Kidney tubule cell (primary cell): ENCODE measurements at regions not wholly inside any gene's neighbourhood (a gene's known extent, or its start where the extent isn't known, plus 50 kb on each side); places are given as distances from the start of the nearest gene placed in this dataset.
"Not testable (repeated sequence)": the region's sequence is repeated elsewhere in the genome, so short reads cannot be mapped to it uniquely, and the experiment has no call there.

Experiments
- DNase-seq: peaks from one replicate; pipeline ENCODE4 v3.0.0-alpha.2; 2018; ENCODE audit warnings: low spot score

DNA sequence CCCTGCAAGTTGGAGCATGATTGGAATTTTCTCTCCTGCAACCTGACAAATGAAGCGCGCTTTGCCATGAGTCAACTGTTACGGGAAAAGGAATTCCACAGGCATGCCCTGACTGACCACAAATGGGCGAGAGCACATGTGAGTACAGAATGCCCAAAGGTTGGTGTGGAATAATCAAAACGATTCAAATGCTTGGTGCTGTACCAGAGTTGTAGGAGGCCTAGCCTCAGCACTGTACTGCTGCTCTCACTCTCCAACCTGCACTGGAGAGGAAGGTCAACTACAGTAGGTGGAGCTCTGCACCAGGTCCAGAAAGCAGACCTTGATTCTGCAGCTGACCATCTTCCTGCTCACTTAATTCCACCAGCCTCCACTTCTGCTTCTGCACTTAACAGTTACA lies 406.9 kb upstream of the ACTBL2 start:
- peak; percentile 99 for DNase-seq

DNA sequence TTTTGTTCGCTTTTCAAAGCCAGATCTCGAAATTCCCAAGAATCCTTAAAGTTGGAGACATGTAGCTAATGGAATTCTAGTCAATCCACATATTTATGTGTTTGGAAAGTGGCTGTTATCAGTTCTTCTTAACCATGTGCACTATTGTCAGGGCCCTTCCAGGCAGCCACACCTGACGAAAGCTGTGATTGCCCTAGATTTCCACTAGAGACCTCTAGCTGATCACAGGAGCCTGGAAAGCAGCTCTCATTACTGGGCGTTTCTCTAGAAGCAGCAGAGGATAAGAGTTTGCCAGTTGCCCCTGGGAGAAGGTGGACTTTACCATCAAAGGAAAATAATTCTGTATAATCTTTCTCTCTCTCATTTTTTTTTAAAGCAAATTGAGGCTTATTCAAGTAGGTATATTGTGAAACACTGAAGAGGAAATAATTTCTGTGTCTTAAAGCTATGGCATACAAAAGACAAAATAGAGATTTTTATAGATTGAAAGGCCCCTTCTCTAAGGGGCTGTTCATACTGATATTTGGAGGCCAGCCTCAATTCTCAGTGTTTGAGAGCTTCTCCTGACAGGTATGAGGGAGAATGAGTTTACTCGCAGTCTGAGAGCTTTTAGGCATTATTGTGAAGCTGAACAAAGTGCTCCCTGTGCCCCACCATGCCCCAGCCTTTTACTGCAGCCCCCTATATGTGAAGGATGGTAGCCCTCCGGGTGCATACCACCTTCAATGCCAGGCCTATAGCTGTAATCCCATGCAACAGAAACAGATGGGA lies 405.4 kb upstream of the ACTBL2 start:
- DNase-seq: peak; percentile 78

DNA sequence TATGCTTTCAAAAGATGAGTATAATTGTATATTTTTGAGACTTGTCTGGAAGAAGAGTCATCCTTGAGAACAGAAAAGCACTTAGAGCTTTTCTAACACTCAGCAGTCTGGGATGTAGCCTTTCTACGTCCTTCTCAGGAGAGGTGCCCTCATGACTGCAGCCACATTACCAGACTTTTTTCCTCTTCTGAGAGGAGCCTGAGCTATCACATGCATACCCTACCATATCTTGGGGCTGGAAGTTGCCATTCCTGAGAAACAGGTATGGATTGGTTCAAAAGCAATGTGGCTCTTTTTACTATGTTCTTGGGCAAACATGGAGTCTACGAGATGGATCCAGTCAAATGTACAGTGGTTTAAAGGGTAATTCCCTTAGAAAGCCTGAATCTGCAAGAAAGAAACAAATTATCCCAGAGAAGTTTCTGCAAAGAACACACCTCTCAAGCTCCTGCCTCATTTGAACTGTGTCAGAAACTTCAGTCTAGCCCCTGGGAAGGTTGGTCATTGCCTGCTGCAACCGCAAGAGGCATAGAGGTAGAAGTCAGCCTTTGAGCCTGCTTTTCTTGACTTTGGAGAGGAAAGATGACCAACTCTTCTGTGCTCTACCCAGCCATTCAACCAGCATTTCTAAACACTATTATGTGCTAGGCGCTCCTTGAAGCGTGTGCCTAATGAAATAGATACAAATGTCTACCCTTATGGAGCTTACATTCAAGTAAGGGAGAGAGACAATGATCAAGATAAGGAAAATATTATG lies 401.9 kb upstream of the ACTBL2 start:
- DNase-seq: no peak

DNA sequence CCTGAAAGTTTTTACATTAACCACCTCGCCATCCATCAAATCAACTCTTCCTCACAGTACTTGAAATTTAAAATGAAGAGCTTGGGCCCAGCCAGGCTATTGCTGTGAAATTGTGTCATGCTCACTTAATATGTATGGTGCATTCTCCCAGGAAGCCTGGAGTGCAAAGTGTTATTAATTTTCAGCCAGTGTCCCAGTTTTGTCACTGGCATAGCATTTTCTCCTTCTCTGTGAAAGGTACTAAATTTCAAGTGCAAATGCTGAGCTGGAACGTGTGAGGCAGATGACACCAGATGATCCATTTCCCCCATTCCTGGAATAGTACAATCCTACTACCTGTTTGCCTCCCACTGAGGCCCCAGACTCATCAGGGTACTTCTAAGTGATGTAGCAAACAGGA lies 397.6 kb upstream of the ACTBL2 start:
- DNase-seq: no peak

DNA sequence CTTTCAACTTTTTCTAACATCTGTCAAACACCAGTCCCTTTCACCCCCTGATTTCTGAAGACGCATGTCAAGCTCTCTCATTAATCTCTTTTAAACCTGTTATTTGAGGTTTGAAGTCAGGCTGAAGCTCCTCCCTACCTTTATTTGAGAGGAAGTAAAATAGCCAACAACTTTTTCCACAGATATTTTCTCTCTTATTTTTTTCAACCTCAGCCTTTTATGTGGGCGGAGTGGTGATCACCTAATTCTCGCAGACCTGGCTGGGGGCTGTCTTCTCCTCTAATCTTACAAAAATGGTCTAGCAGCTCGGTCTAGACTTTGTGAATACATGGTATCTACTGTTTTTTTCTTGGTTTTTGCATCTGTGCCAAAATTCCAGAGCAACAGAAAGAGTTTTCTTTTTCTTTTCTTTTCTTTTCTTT lies 395.7 kb upstream of the ACTBL2 start:
- DNase-seq: no peak

DNA sequence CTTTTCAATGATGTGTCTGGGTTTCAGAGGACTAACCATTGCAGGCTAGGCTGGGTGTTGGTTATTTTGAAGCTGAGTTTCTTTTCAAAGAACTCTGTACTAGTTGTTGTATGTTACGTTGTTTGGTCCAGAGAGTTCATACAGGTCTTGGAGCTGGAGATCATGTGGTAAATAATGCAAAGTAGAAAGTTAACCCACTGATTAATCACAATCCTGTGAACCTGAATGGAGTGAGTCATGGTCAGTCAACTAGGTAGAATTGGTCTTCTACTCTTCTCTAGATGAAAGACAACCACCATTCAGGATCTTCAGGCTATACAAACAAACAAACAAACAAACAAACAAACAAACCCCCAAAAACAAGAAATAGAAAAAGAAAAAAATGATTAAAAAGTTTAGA lies 388.9 kb upstream of the ACTBL2 start:
- DNase-seq: peak; percentile 56

DNA sequence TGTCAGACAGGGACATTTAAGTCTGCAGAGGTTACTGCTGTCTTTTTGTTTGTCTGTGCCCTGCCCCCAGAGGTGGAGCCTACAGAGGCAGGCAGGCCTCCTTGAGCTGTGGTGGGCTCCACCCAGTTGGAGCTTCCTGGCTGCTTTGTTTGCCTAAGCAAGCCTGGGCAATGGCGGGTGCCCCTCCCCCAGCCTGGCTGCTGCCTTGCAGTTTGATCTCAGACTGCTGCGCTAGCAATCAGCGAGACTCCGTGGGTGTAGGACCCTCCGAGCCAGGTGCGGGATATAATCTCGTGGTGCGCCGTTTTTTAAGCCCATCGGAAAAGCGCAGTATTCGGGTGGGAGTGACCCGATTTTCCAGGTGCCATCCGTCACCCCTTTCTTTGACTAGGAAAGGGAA lies 387.7 kb upstream of the ACTBL2 start:
- not testable (repeated sequence) for DNase-seq

DNA sequence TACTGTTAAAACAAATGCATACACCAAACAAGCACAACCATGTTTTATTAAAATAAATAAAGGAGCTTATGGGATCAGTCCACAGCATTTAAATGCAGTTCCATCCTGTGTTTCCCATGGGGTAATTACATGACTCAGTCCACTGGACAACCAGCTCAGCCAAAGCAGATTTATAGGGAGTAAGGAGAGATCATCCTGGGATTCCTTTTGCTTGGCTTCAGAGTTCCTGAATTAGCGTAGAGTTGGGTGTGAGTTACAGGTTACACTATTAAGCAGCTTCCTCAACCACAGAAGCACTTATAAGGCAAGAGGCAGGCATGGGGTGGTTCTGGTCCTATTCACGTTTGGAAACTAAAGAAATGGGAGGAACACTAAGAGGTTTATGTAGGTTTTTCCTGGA lies 381.1 kb upstream of the ACTBL2 start:
- peak; percentile 25 for DNase-seq

DNA sequence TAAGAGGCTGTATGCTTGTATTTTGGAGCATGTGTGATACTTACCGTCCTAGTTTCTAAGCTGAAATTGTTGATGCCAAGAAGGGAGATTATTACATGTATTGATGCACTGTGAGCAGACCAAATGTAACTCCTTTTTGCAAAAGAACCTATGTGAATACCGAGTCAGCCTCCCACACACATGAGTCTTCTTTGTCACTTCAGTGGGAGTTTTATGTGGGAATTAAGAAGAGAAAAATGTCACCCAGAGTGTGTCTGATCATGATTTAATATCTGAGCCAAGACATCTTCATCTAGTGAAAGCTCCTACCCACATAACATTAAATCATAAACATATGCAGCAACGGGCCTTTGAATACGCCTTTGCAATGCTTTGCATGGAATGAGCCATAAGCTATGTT lies 380.3 kb upstream of the ACTBL2 start:
- DNase-seq: no peak

DNA sequence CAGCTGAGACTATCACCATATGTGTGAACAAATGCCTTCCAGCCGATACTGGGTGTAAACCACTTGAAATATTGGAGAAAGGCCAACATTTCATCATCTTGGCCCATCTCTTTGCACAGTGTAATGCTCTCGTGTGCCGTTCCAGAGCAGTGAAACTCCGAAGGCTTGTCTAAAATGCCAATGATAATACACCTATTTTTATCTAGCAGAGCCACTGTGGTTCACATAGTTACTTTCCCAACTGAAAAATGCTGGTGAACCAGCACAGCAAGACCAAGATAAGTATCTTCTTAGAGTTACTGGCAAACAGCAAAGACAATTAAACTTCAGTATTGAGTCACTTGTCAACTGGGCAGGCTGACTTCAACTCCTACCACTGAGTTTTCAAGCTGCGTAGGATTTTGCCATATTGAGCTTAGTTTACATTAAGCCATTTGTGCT lies 379.9 kb upstream of the ACTBL2 start:
- DNase-seq: peak; percentile 52

DNA sequence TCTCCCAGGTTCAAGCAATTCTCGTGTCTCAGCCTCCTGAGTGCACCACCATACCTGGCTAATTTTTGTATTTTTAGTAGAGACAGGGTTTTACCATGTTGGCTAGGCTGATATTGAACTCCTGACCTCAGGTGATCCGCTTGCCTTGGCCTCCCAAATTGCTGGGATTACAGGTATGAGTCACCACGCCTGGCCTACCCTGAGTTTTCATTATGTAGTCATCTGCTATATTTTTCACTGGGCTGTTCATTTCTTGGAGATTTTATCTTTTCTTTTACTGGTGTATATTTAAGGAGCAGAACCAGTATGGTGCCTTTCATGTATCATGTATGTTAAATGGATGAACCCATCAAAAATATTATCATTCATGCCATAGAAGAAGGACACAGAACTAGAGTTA lies 377.0 kb upstream of the ACTBL2 start:
- DNase-seq: peak; percentile 11

DNA sequence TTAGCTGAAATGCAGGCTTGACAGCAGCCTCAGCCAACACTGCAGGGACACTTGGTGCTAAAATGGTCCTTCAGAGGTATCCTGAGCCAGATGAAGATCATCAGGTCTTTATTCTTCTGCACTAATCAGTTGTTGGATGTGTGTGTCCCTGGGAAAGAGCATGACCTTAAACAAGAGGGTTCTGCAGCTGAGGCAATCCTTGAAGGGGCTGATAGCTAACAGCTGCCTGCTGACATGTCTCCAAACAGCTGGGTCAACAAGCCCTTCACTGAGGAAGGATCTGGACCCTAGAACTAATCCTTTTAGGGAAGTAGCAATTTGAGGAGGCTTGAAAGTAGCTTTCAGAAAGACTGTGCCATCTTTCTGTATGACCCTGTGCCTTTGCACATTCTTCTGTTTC lies 376.3 kb upstream of the ACTBL2 start:
- no peak for DNase-seq

DNA sequence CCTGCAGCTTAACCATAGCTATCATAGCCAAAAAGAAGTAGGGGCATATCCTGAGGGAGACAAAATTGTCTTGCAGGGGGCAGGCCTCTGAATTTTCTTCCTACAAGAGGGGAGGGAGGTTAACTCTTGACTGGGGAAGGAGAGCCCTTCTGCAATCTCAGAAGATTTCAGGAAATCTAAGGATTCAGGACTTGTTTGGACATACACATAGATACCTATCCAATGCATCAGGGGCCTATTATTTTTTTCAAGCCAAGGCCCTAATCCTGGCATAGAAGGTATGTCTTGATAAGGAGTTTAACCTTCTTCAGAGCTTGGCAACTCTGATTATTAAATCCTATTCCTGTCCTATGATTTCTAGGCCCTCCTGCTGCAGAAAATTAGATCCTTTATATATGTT lies 375.1 kb upstream of the ACTBL2 start:
- DNase-seq: no peak

DNA sequence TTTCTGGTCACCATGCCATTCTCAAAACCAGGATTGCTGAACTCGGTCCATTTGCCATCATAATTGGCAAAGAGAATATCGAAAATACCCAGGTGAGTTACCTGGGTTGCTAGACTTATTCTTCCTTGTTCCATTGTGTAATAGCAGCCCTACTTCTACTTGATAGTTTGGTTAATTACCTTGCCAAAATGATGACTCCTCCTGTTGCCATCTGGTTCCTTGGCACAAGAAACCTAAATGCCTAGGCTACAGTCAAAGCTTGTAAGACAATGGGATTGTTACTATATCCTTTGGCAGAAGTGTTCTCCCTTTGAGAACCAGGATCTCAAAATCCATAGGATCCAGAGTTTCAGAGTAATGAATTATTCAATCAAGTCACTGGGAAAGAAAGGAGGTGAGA lies 373.2 kb upstream of the ACTBL2 start:
- no peak for DNase-seq

DNA sequence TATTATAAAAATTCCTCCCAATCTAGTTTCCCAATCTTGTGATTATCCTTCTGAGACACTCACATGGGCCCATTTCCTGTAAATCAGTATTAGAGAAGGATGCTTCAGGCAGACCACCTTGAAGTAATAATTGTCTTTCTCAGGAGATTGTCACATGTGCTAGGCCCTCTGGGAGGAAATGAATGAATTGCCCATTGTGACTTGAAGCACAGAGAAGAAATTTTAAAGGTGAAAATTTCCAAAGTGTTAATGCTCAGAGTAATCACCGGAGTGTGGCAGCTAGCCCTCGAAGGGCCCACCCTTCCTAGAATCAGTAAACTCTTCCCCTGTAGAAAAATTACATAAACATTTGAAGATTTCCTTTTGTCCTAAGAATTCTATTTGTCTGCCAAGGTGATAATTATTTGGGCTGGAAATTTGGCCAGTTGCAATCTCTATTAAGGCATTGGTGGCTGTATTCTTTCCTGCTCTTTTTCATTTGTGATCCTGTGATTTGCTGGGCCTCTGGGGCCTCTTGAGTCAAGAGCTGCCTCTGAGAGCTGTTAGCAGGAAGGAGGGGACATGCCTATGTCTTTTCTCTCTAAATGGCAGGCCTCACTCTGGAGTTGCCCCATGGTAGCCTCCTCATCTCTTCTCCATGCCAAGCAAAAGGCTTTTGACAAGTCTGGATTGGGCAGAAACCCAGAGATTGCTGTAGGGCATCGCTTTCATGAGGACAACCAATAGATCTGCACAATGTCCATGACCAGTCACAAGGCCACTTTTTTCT lies 371.5 kb upstream of the ACTBL2 start:
- DNase-seq: no peak

DNA sequence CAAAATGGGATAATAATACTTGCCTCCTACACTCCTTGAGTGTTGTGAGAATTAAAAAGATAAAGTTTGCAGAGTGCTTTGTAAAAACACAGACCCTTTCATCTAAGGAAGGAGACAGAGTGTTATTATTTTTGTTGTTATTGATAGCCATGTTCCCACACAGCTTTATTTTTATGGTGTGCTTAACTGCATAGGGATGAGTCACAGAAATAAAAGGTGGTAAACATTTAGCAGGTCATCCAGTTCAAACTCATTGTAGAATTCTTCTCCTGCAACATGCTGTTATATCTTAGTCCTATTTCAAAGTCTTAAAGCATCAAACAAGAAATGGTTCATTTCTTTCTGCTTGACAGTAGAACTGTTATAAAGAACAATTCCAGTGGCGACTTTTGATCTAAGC lies 367.5 kb upstream of the ACTBL2 start:
- DNase-seq: no peak

DNA sequence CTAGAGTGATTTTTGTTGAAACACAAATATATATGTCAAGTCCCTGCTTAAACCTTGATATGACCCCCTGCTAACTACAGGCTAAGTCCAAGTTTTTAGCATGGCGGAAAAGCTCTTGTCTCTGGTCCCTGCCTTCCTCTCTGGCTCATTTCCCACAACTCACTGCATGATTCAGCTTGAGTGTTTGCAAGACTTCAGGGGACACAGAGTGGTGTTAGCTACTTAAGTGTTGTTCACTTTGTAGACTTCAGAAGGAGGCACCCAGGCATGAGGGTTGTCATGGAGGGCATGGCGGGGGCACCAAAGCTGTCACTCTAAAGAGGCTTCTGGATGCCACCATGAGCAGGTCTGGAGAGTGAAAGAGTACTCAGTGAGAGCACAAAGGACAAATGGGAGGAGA lies 362.4 kb upstream of the ACTBL2 start:
- peak; percentile 21 for DNase-seq

DNA sequence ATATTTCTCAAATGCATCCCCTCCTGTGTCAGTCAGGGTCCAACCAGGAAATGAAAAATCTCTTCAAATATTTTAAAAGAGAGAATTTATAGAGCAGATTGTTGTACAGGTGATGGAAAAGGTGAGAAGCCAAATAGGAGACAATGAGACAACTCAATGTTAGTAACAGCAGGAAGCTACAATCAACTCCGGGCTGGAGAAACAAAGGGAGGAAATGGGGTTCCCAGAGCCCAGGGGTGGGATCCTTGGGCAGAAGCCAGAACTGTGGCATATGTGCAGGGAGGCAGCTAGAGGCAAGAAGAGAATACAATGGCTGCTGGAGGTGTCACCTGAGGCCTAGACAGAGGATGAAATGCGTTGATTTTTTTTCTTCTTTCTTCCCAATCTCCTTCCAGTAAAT lies 361.8 kb upstream of the ACTBL2 start:
- DNase-seq: no peak

DNA sequence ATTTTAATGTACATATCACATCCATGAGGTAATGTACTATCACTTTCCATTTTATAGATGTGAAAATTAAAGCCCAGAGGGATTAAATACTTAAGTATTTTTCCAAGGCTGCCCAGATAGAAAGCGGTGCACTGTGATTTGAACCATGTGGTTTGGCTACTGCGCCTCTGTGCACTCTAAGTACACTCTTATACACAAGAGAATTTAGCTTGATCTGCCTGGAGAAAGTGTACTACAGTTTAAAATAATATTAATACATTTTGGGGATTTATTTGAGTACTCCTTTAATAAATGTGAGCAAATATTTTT lies 360.4 kb upstream of the ACTBL2 start:
- DNase-seq: no peak

DNA sequence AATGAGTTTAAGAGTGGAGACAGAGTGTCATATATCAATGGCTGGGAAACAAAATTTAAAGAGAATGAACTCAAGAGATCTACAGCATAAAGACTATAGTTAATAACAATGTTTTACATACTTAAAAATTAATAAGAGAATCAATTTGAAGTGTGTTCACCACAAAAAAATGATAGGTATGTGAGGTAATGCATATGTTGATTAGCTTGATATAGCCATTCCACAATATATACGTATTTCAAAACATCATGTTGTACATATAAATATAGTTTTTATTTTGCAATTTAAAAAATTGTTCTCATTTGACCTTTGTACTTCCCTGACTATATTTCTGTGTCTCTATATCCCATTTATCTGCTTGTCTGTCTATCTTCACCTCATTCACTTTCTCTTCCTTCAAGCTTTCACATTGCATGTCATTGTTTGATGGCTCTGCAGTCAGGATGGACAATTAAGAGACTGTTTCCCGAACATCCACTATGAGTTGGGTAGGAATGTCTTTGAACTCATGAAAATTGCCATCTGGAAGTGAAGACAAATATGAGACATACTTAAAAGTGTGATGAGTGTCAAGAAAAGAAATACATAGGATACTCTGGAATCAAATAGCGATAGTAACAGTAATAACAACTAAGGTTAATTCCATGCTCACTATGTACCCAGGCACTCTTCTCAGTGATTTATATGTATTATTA lies 359.9 kb upstream of the ACTBL2 start:
- DNase-seq: peak; percentile 31

DNA sequence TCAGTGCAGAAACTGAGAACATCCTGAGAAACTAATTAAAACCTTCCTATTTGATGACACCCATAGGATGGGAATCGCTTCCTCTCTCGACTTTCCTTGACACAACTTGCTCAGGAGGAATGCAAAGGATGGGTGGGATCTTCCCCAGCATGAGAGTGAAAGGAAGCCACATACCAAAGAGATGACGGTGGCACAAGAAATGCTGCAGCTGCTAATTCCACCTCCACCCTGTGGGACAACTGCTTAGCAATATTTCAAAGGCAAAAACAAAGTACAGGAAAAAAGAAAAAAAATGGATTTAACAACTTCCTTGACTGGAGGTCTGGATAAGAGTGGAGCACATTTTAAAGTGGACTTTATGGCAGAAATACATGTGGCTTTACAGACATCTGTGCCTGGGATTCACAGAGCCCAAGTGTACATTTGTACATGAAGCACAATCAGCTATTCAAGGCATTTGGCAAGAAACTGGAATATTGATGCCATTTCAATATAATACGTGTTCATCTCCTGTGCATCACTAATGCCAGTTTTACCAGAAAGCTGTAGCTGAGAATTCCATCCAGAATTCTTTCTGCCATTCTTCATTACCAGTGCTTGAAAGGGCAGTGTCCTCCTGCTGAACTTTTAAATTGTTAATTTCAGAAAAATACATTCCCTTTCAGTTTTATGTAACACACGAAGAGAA lies 359.2 kb upstream of the ACTBL2 start:
- DNase-seq: peak; percentile 99
